IMR-90 (cell line): ENCODE measurements at regions not wholly inside any gene's neighbourhood (a gene's known extent, or its start where the extent isn't known, plus 50 kb on each side); places are given as distances from the start of the nearest gene placed in this dataset.

ENCODE experiments used
- CTCF ChIP-seq: conservative IDR thresholded peaks from 2 replicates; pipeline ENCODE4 v1.5.1; 2012; ENCODE audit warnings: mild to moderate bottlenecking, low read depth, low read length, improper control_type of control experiment
- POLR2A ChIP-seq: IDR thresholded peaks from 2 replicates; pipeline ENCODE4 v1.6.1; 2012; ENCODE audit warnings: mild to moderate bottlenecking, low read depth, low read length
- RFX5 ChIP-seq: IDR thresholded peaks from 2 replicates; pipeline ENCODE4 v1.8.0; 2012; ENCODE audit warnings: low read depth, mild to moderate bottlenecking, low read length, moderate library complexity

GRCh38 chr11:27882066-27882697 lies 181.9 kb upstream of the BDNF start:
- TF ChIP-seq RFX5 (no peak), POLR2A (no peak), CTCF (no peak)
